ENCODE measurements at regions not wholly inside any gene's neighbourhood (a gene's known extent, or its start where the extent isn't known, plus 50 kb on each side); places are given as distances from the start of the nearest gene placed in this dataset.

- Histone ChIP-seq H3K4me2 (ENCODE audit: insufficient read depth, low read length) (no peak overlapping the region), H3K9ac (replicated peaks; ENCODE audit: extremely low read depth, insufficient read depth, low read length) (no peak overlapping the region), H3K9me1 (replicated peaks; ENCODE audit: control insufficient read depth, extremely low read depth, insufficient read depth, low read length) (no peaks in the 10 kb centered on the region), H4K20me1 (replicated peaks; ENCODE audit: control insufficient read depth, extremely low read depth, insufficient read depth, low read length) (no peaks in the 10 kb centered on the region), H3K4me3 (replicated peaks in 1 of 3; ENCODE audit: insufficient read depth in 1 of 3, low read depth in 1 of 3, low read length in 3 of 3) (no peak overlapping the region), H3K9me3 (replicated peaks; ENCODE audit: control insufficient read depth, insufficient read depth, low read length) (no peaks in the 10 kb centered on the region), H3K4me1 (ENCODE audit: control insufficient read depth, extremely low read depth, insufficient read depth, low read length) (no peaks in the 10 kb centered on the region), H3K27ac (ENCODE audit: insufficient read depth, low read depth, low read length) (no peak overlapping the region), H2AFZ (ENCODE audit: low read depth, low read length) (no peak overlapping the region), H3K79me2 (ENCODE audit: control insufficient read depth, insufficient read depth, low read length) (no peaks in the 10 kb centered on the region), H3K27me3 (ENCODE audit: control insufficient read depth in 2 of 2, insufficient read depth in 2 of 2, low read length in 2 of 2) (no peaks in the 10 kb centered on the region), H3K36me3 (ENCODE audit: control insufficient read depth in 2 of 2, extremely low read depth in 1 of 2, insufficient read depth in 2 of 2, low read length in 2 of 2) (no peaks in the 10 kb centered on the region)
- FAIRE-seq (no peak), DNase-seq (ENCODE audit: low read depth, low spot score) (no peak)
- intact Hi-C loops (cut with micrococcal nuclease) = no loop called here
- dilution Hi-C loops (cut with MboI; ENCODE audit: extremely low pct_ligation_motif_present, low sequenced_read_pairs) = no loop called here
- no peak for TF ChIP-seq EZH2 (IDR thresholded peaks at IDR 0.05; ENCODE audit: borderline replicate concordance, low read depth, low read length, severe bottlenecking)
- TF ChIP-seq JUN (IDR thresholded peaks at IDR 0.05; ENCODE audit: borderline replicate concordance, insufficient read depth, insufficient read length, low read depth) = no peak
- no peak for TF ChIP-seq POLR2AphosphoS5 (IDR thresholded peaks at IDR 0.05; ENCODE audit: insufficient read depth, low read depth, low read length)
- TF ChIP-seq, protein P1, sequence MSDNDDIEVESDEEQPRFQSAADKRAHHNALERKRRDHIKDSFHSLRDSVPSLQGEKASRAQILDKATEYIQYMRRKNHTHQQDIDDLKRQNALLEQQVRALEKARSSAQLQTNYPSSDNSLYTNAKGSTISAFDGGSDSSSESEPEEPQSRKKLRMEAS (IDR thresholded peaks at IDR 0.05; ENCODE audit: insufficient read depth, insufficient read length) = no peak
- no peak for TF ChIP-seq FOS (IDR thresholded peaks at IDR 0.05; ENCODE audit: borderline replicate concordance, insufficient read depth, low read length)
- no peak for TF ChIP-seq MYC (IDR thresholded peaks at IDR 0.05; ENCODE audit: low read depth, low read length)
- ChIA-PET CTCF (no interaction called here), POLR2A (no interaction called here)
- BruUV-seq (replicated peaks) = no TSS peak
Observed at GRCh38 chr18:7413906-7414305, 153.2 kb upstream of the PTPRM start.

DNA sequence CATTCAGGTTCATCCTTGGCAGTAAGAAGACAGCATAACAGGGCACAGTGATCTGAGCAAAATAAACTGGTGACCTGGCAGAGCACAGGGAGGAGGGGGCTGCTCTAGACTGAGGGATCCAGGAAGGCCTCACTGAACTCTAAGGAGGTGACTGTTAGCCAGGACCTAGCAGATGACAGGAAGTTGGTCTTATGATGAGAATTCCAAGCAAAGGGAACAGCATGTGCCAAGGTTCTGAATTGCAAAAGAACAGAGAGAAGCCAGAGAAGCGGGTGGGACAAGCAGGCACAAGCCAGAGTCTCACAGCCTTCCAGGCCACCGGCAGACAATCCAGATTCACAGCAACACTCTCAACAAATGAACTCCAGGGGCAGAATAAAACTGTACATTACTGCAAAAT lies 152.7 kb upstream of the PTPRM start:
- Histone ChIP-seq H2AFZ (ENCODE audit: low read depth, low read length) (no peak overlapping the region), H3K27ac (ENCODE audit: insufficient read depth, low read depth, low read length) (no peak overlapping the region), H3K9me3 (replicated peaks; ENCODE audit: control insufficient read depth, insufficient read depth, low read length) (no peaks in the 10 kb centered on the region), H3K4me1 (ENCODE audit: control insufficient read depth, extremely low read depth, insufficient read depth, low read length) (no peaks in the 10 kb centered on the region), H3K4me2 (ENCODE audit: insufficient read depth, low read length) (no peak overlapping the region), H3K36me3 (ENCODE audit: control insufficient read depth in 2 of 2, extremely low read depth in 1 of 2, insufficient read depth in 2 of 2, low read length in 2 of 2) (no peaks in the 10 kb centered on the region), H3K79me2 (ENCODE audit: control insufficient read depth, insufficient read depth, low read length) (no peaks in the 10 kb centered on the region), H3K4me3 (replicated peaks in 1 of 3; ENCODE audit: insufficient read depth in 1 of 3, low read depth in 1 of 3, low read length in 3 of 3) (no peak overlapping the region), H3K9ac (replicated peaks; ENCODE audit: extremely low read depth, insufficient read depth, low read length) (no peak overlapping the region), H3K9me1 (replicated peaks; ENCODE audit: control insufficient read depth, extremely low read depth, insufficient read depth, low read length) (no peaks in the 10 kb centered on the region), H3K27me3 (ENCODE audit: control insufficient read depth in 2 of 2, insufficient read depth in 2 of 2, low read length in 2 of 2) (no peaks in the 10 kb centered on the region), H4K20me1 (replicated peaks; ENCODE audit: control insufficient read depth, extremely low read depth, insufficient read depth, low read length) (no peaks in the 10 kb centered on the region)
- no peak for DNase-seq (ENCODE audit: low read depth, low spot score)
- TF ChIP-seq POLR2A (IDR thresholded peaks at IDR 0.05; ENCODE audit: low read depth, low read length) (no peak), MYC (IDR thresholded peaks at IDR 0.05; ENCODE audit: low read depth, low read length) (no peak), EZH2 (IDR thresholded peaks at IDR 0.05; ENCODE audit: borderline replicate concordance, low read depth, low read length, severe bottlenecking) (no peak), GATA2 (IDR thresholded peaks at IDR 0.05; ENCODE audit: insufficient read depth, insufficient read length, low read depth, low read length) (no peak), POLR2AphosphoS5 (IDR thresholded peaks at IDR 0.05; ENCODE audit: insufficient read depth, low read depth, low read length) (no peak), JUN (IDR thresholded peaks at IDR 0.05; ENCODE audit: borderline replicate concordance, insufficient read depth, insufficient read length, low read depth) (no peak)
- TF ChIP-seq, protein P1 (IDR thresholded peaks at IDR 0.05; ENCODE audit: insufficient read depth, insufficient read length) = no peak
- ChIA-PET POLR2A (no interaction called here), CTCF (interaction anchor here (1.5 kb wide), 1 partner anchor 142 kb away, joined by 5 read pairs; no protein-coding TSS in a partner anchor)
- FAIRE-seq = no peak
- dilution Hi-C loops (cut with MboI; ENCODE audit: extremely low pct_ligation_motif_present, low sequenced_read_pairs) (no loop called here), intact Hi-C loops (cut with micrococcal nuclease) (no loop called here)
- no TSS peak for BruUV-seq (replicated peaks)

Measured in endothelial cell of umbilical vein (primary cell).